ENCODE measurements at regions not wholly inside any gene's neighbourhood (a gene's known extent, or its start where the extent isn't known, plus 50 kb on each side); places are given as distances from the start of the nearest gene placed in this dataset.

DNA sequence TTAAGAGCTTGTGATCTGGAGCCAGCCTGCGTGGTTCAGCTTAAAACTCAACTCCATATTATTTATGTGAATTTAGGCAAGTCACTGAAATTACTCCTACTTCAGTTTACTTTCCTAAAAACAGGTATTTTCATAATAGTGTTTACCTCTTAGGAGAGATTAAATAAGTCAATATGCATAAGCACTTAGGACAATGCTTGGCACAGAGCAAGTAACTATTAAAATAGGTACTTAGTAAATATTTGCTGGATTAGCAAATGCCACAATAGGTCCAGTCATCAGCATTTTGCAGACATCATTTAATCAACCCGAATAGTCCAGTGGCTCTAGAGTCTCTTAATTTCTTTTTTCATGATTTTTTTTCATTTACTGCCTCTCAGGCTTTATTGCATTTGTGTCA, 78.6 kb upstream of the PTPRK start:
- Histone ChIP-seq H3K4me1 (replicated peaks in 1 of 2; ENCODE audit: control insufficient read depth in 2 of 2, insufficient read depth in 2 of 2, low read length in 2 of 2) (no peaks in the 10 kb centered on the region), H2AFZ (ENCODE audit: low read depth, low read length) (no peak overlapping the region), H4K20me1 (replicated peaks; ENCODE audit: control insufficient read depth, insufficient read depth, low read length) (no peaks in the 10 kb centered on the region), H3K9ac (ENCODE audit: insufficient read depth in 1 of 2, low read depth in 2 of 2, low read length in 2 of 2) (no peak overlapping the region), H3K9me3 (replicated peaks; ENCODE audit: control insufficient read depth, insufficient read depth, low read depth, low read length) (no peaks in the 10 kb centered on the region), H3K27me3 (ENCODE audit: control insufficient read depth in 2 of 2, insufficient read depth in 2 of 2, low read length in 2 of 2) (no peaks in the 10 kb centered on the region), H3K4me3 (no peak overlapping the region), H3K9me1 (ENCODE audit: control insufficient read depth, insufficient read depth, low read length) (no peaks in the 10 kb centered on the region), H3K4me2 (ENCODE audit: insufficient read depth, low read length) (no peak overlapping the region), H3K36me3 (ENCODE audit: control insufficient read depth, insufficient read depth, low read length) (no peaks in the 10 kb centered on the region), H3K79me2 (ENCODE audit: control insufficient read depth, insufficient read depth, low read length) (no peaks in the 10 kb centered on the region), H3K27ac (ENCODE audit: extremely low read depth, low read depth, low read length) (no peak overlapping the region)
- TF ChIP-seq WHSC1 (IDR thresholded peaks at IDR 0.05; ENCODE audit: low read length), result no peak
- TF ChIP-seq COPS2 (conservative IDR thresholded peaks at IDR 0.05), result no peak
- TF ChIP-seq, protein P1, sequence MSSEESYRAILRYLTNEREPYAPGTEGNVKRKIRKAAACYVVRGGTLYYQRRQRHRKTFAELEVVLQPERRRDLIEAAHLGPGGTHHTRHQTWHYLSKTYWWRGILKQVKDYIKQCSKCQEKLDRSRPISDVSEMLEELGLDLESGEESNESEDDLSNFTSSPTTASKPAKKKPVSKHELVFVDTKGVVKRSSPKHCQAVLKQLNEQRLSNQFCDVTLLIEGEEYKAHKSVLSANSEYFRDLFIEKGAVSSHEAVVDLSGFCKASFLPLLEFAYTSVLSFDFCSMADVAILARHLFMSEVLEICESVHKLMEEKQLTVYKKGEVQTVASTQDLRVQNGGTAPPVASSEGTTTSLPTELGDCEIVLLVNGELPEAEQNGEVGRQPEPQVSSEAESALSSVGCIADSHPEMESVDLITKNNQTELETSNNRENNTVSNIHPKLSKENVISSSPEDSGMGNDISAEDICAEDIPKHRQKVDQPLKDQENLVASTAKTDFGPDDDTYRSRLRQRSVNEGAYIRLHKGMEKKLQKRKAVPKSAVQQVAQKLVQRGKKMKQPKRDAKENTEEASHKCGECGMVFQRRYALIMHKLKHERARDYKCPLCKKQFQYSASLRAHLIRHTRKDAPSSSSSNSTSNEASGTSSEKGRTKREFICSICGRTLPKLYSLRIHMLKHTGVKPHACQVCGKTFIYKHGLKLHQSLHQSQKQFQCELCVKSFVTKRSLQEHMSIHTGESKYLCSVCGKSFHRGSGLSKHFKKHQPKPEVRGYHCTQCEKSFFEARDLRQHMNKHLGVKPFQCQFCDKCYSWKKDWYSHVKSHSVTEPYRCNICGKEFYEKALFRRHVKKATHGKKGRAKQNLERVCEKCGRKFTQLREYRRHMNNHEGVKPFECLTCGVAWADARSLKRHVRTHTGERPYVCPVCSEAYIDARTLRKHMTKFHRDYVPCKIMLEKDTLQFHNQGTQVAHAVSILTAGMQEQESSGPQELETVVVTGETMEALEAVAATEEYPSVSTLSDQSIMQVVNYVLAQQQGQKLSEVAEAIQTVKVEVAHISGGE (CRISPR knock-in tag; IDR thresholded peaks at IDR 0.05), result no peak
- TF ChIP-seq SMARCE1 (IDR thresholded peaks at IDR 0.05), result no peak
- no peak for TF ChIP-seq DEAF1 (CRISPR knock-in tag; IDR thresholded peaks at IDR 0.05)
- TF ChIP-seq CBX5 (IDR thresholded peaks at IDR 0.05; ENCODE audit: borderline replicate concordance, low read depth), result no peak
- in situ Hi-C loops (cut with MboI), result no loop called here
- POLR2A ChIA-PET, result no interaction called here
- DNase-seq (ENCODE audit: extremely low read depth in 1 of 4, low spot score in 3 of 4) (no peak), ATAC-seq (no peak), FAIRE-seq (no peak)
- WGBS (ENCODE audit: insufficient coverage, low coverage, missing lambda C conversion rate), result 0% methylated on average over 2 of the region's 2 CpGs
- intact Hi-C loops (cut with micrococcal nuclease), result no loop called here
- CTCF ChIA-PET (ENCODE audit: low intra/inter-chr PET ratio), result interaction anchor here (0.6 kb wide), 1 partner anchor 15 kb away, joined by 3 read pairs; no protein-coding TSS in a partner anchor
- no TSS peak for BruUV-seq (replicated peaks)
